GDM1 (cell line): ENCODE measurements at regions not wholly inside any gene's neighbourhood (a gene's known extent, or its start where the extent isn't known, plus 50 kb on each side); places are given as distances from the start of the nearest gene placed in this dataset.

Experiments
- DNase-seq: peaks from one replicate; lab custom pipeline; 2025; lab: John Stamatoyannopoulos, UW

GRCh38 chr5:40037713-40038112, 612.9 kb upstream of the DAB2 start:
- DNase-seq = no peak

- DNase-seq = no peak
These were observed 609.7 kb upstream of the DAB2 start for GRCh38 chr5:40034441-40034840.

GRCh38 chr5:40033411-40033810, 608.6 kb upstream of the DAB2 start:
- DNase-seq = no peak

- no peak for DNase-seq
These were observed 608.2 kb upstream of the DAB2 start for GRCh38 chr5:40033009-40033408.

GRCh38 chr5:40030661-40031060, 605.9 kb upstream of the DAB2 start:
- DNase-seq = no peak

GRCh38 chr5:40029711-40030495, 605.1 kb upstream of the DAB2 start:
- DNase-seq = no peak

GRCh38 chr5:40027400-40027799, 602.6 kb upstream of the DAB2 start:
- no peak for DNase-seq

- DNase-seq = no peak
These were observed 600.8 kb upstream of the DAB2 start for GRCh38 chr5:40025586-40025985.

- DNase-seq = no peak
These were observed 597.3 kb upstream of the DAB2 start for GRCh38 chr5:40022057-40022456.

GRCh38 chr5:40021007-40021406, 596.2 kb upstream of the DAB2 start:
- DNase-seq = no peak

GRCh38 chr5:40017918-40018317, 593.1 kb upstream of the DAB2 start:
- DNase-seq = no peak

- no peak for DNase-seq
These were observed 592.4 kb upstream of the DAB2 start for GRCh38 chr5:40017135-40017534.

- no peak for DNase-seq
These were observed 585.7 kb upstream of the DAB2 start for GRCh38 chr5:40010436-40010835.

- DNase-seq = no peak
These were observed 581.5 kb upstream of the DAB2 start for GRCh38 chr5:40006260-40006659.

GRCh38 chr5:40001796-40002195, 577.0 kb upstream of the DAB2 start:
- no peak for DNase-seq

GRCh38 chr5:39998518-39998917, 573.7 kb upstream of the DAB2 start:
- no peak for DNase-seq

GRCh38 chr5:39995990-39996389, 571.2 kb upstream of the DAB2 start:
- DNase-seq = no peak

- no peak for DNase-seq
These were observed 567.9 kb upstream of the DAB2 start for GRCh38 chr5:39992617-39993202.

- no peak for DNase-seq
These were observed 561.8 kb upstream of the DAB2 start for GRCh38 chr5:39986614-39987013.

- DNase-seq = no peak
These were observed 555.3 kb upstream of the DAB2 start for GRCh38 chr5:39980056-39980455.

GRCh38 chr5:39977066-39977655, 552.4 kb upstream of the DAB2 start:
- DNase-seq = no peak

- DNase-seq = no peak
These were observed 545.5 kb upstream of the DAB2 start for GRCh38 chr5:39970117-39970798.

- DNase-seq = no peak
These were observed 543.6 kb upstream of the DAB2 start for GRCh38 chr5:39968381-39968780.
